ENCODE measurements at regions not wholly inside any gene's neighbourhood (a gene's known extent, or its start where the extent isn't known, plus 50 kb on each side); places are given as distances from the start of the nearest gene placed in this dataset.
"Not testable (repeated sequence)": the region's sequence is repeated elsewhere in the genome, so short reads cannot be mapped to it uniquely, and the experiment has no call there.

DNA sequence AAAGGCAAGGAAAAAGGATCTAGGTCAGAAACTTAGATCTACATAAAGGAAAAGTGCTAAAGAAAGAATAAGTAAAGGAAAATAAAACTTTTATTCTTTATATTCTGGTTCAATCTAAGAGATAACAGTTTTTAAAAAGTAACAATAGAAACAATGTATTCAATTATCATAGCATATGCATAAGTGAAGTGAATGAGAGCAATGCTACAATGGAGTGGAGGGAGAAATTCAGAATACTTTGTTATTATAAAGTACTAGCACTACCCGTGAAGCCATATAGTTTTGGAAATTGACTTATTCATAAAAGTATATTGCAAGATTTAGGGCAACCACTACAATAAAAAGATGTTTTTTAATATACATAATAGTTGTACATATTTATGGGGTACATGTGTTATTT is 586.0 kb upstream of the MDGA2 start:
- Histone ChIP-seq H3K9me3 (ENCODE audit: control insufficient read depth, low read depth, low read length) (no peaks in the 10 kb centered on the region), H3K27ac (ENCODE audit: control insufficient read depth, insufficient read depth, low read length) (no peak overlapping the region), H3K4me3 (ENCODE audit: control insufficient read depth in 2 of 3, extremely low read depth in 1 of 3, insufficient read depth in 2 of 3, low read depth in 1 of 3, low read length in 3 of 3) (no peak overlapping the region), H2AFZ (ENCODE audit: control insufficient read depth, low read length) (no peak overlapping the region), H3K9me1 (ENCODE audit: control insufficient read depth, extremely low read depth, insufficient read depth, low read length) (no peaks in the 10 kb centered on the region), H3K27me3 (ENCODE audit: control insufficient read depth, extremely low read depth, insufficient read depth, low read length) (no peaks in the 10 kb centered on the region), H4K20me1 (ENCODE audit: control insufficient read depth, extremely low read depth, insufficient read depth, low read length) (no peaks in the 10 kb centered on the region), H3K79me2 (ENCODE audit: control insufficient read depth, insufficient read depth, low read length) (no peaks in the 10 kb centered on the region), H3K4me2 (ENCODE audit: control insufficient read depth, extremely low read depth, insufficient read depth, low read depth, low read length) (no peak overlapping the region), H3K36me3 (ENCODE audit: control insufficient read depth in 2 of 2, extremely low read depth in 1 of 2, insufficient read depth in 2 of 2, low read length in 2 of 2) (no peaks in the 10 kb centered on the region), H3K4me1 (ENCODE audit: control insufficient read depth, extremely low read depth, insufficient read depth, low read length) (no peaks in the 10 kb centered on the region), H3K9ac (ENCODE audit: control insufficient read depth, extremely low read depth, insufficient read depth, low read length) (no peak overlapping the region)
- dilution Hi-C loops (cut with MboI; ENCODE audit: extremely low pct_ligation_motif_present, low sequenced_read_pairs) = no loop called here
- FAIRE-seq (no peak), DNase-seq (ENCODE audit: low read depth, low spot score) (no peak)
- TF ChIP-seq, protein P1, sequence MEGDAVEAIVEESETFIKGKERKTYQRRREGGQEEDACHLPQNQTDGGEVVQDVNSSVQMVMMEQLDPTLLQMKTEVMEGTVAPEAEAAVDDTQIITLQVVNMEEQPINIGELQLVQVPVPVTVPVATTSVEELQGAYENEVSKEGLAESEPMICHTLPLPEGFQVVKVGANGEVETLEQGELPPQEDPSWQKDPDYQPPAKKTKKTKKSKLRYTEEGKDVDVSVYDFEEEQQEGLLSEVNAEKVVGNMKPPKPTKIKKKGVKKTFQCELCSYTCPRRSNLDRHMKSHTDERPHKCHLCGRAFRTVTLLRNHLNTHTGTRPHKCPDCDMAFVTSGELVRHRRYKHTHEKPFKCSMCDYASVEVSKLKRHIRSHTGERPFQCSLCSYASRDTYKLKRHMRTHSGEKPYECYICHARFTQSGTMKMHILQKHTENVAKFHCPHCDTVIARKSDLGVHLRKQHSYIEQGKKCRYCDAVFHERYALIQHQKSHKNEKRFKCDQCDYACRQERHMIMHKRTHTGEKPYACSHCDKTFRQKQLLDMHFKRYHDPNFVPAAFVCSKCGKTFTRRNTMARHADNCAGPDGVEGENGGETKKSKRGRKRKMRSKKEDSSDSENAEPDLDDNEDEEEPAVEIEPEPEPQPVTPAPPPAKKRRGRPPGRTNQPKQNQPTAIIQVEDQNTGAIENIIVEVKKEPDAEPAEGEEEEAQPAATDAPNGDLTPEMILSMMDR (optimal IDR thresholded peaks at IDR 0.05 in 1 of 3, IDR thresholded peaks at IDR 0.05 in 1 of 3, conservative IDR thresholded peaks at IDR 0.05 in 1 of 3; ENCODE audit: extremely low read depth in 1 of 3, insufficient read depth in 2 of 3, low read length in 3 of 3) = no peak
- TF ChIP-seq EZH2 (IDR thresholded peaks at IDR 0.05; ENCODE audit: low read length) = no peak

DNA sequence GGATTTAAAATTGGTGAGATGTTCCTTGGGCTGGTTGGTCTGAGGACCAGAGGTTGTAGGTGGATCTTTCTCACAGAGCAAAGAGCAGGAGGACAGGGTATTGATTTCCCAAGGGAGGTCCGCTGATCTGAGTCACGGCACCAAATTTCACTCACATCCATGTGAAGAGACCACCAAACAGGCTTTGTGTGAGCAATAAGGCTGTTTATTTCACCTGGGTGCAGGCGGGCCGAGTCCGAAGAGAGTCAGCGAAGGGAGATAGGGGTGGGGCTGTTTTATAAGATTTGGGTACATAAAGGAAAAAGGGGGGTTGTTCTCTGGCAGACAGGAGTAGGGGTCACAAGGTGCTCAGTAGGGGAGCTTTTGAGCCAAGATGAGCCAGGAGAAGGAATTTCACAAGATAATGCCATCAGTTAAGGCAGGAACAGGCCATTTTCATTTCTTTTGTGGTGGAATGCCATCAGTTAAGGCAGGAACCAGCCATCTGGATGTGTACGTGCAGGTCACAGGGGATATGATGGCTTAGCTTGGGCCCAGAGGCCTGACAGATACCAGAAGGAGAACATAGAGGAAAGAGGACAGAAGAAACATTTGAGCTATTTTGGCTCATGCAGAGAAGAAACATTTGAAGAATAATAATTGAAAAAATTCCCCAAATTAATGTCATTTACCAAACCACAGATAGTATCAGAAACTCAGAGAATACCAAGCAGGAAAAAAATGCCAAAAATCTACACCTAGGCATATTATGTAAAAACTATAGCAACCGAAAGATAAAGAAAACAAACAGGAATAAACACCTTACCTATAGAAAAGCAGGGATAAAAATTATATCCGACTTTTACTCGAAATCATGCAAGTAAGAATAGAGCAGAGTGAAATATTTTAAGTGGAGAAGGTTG is 585.2 kb upstream of the MDGA2 start:
- H3K27ac ChIP-seq (ENCODE audit: control insufficient read depth, insufficient read depth, low read length); H3K9me3 ChIP-seq (ENCODE audit: control insufficient read depth, low read depth, low read length); H3K36me3 ChIP-seq (ENCODE audit: control insufficient read depth in 2 of 2, extremely low read depth in 1 of 2, insufficient read depth in 2 of 2, low read length in 2 of 2); H3K4me3 ChIP-seq (ENCODE audit: control insufficient read depth in 2 of 3, extremely low read depth in 1 of 3, insufficient read depth in 2 of 3, low read depth in 1 of 3, low read length in 3 of 3); FAIRE-seq; H4K20me1 ChIP-seq (ENCODE audit: control insufficient read depth, extremely low read depth, insufficient read depth, low read length); H2AFZ ChIP-seq (ENCODE audit: control insufficient read depth, low read length); H3K27me3 ChIP-seq (ENCODE audit: control insufficient read depth, extremely low read depth, insufficient read depth, low read length); DNase-seq (ENCODE audit: low read depth, low spot score); H3K9ac ChIP-seq (ENCODE audit: control insufficient read depth, extremely low read depth, insufficient read depth, low read length); H3K9me1 ChIP-seq (ENCODE audit: control insufficient read depth, extremely low read depth, insufficient read depth, low read length); H3K4me2 ChIP-seq (ENCODE audit: control insufficient read depth, extremely low read depth, insufficient read depth, low read depth, low read length); H3K4me1 ChIP-seq (ENCODE audit: control insufficient read depth, extremely low read depth, insufficient read depth, low read length); dilution Hi-C loops (cut with MboI; ENCODE audit: extremely low pct_ligation_motif_present, low sequenced_read_pairs); H3K79me2 ChIP-seq (ENCODE audit: control insufficient read depth, insufficient read depth, low read length): not testable (repeated sequence)

DNA sequence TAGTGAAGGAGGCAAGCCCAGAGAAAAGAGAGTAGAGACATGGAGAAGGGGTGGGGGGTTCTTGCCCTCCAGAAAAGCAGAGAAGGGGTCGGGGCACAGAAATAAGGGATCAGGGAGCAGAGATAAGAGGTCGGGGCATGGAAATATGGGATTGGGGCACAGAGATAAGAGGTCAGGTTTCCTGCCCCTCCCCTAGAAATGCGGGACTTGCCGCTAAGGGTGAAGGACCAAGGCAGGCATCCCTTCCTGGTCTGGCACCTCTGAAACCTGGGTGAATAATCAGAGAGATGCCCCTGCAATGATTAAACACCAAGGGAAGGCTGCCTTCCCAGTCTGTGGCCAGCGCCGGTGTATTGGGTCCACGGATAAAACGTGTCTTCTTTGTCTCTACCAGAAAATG is 584.5 kb upstream of the MDGA2 start:
- DNase-seq (ENCODE audit: low read depth, low spot score); H3K4me1 ChIP-seq (ENCODE audit: control insufficient read depth, extremely low read depth, insufficient read depth, low read length); H2AFZ ChIP-seq (ENCODE audit: control insufficient read depth, low read length); FAIRE-seq; H3K79me2 ChIP-seq (ENCODE audit: control insufficient read depth, insufficient read depth, low read length); H3K9ac ChIP-seq (ENCODE audit: control insufficient read depth, extremely low read depth, insufficient read depth, low read length); H3K36me3 ChIP-seq (ENCODE audit: control insufficient read depth in 2 of 2, extremely low read depth in 1 of 2, insufficient read depth in 2 of 2, low read length in 2 of 2); H3K9me3 ChIP-seq (ENCODE audit: control insufficient read depth, low read depth, low read length); H3K27ac ChIP-seq (ENCODE audit: control insufficient read depth, insufficient read depth, low read length); H3K9me1 ChIP-seq (ENCODE audit: control insufficient read depth, extremely low read depth, insufficient read depth, low read length); H4K20me1 ChIP-seq (ENCODE audit: control insufficient read depth, extremely low read depth, insufficient read depth, low read length); dilution Hi-C loops (cut with MboI; ENCODE audit: extremely low pct_ligation_motif_present, low sequenced_read_pairs); H3K27me3 ChIP-seq (ENCODE audit: control insufficient read depth, extremely low read depth, insufficient read depth, low read length); H3K4me2 ChIP-seq (ENCODE audit: control insufficient read depth, extremely low read depth, insufficient read depth, low read depth, low read length); H3K4me3 ChIP-seq (ENCODE audit: control insufficient read depth in 2 of 3, extremely low read depth in 1 of 3, insufficient read depth in 2 of 3, low read depth in 1 of 3, low read length in 3 of 3): not testable (repeated sequence)

DNA sequence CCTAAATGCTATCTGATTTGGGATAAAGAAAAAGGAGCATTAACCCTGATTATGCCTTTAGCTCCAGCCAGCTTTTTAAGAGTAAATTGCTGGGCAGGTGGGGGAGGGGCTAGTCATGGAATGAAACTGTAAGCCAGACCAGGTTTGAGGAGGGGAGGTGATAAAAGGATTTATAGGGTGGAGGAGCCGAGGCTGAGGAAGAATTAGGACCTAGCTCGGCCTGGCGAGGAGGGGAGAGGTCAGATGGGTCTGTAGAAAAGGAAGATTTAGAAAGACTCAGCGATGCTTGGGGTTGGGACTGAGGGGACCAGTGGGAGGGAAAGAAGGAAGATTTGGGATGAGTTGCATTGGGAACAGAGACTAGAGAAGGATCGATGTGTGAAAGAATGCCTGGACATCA is 583.8 kb upstream of the MDGA2 start:
- H3K36me3 ChIP-seq (ENCODE audit: control insufficient read depth in 2 of 2, extremely low read depth in 1 of 2, insufficient read depth in 2 of 2, low read length in 2 of 2); FAIRE-seq; H3K4me3 ChIP-seq (ENCODE audit: control insufficient read depth in 2 of 3, extremely low read depth in 1 of 3, insufficient read depth in 2 of 3, low read depth in 1 of 3, low read length in 3 of 3); H3K9me3 ChIP-seq (ENCODE audit: control insufficient read depth, low read depth, low read length); dilution Hi-C loops (cut with MboI; ENCODE audit: extremely low pct_ligation_motif_present, low sequenced_read_pairs); H3K9ac ChIP-seq (ENCODE audit: control insufficient read depth, extremely low read depth, insufficient read depth, low read length); H3K27ac ChIP-seq (ENCODE audit: control insufficient read depth, insufficient read depth, low read length); H3K27me3 ChIP-seq (ENCODE audit: control insufficient read depth, extremely low read depth, insufficient read depth, low read length); H4K20me1 ChIP-seq (ENCODE audit: control insufficient read depth, extremely low read depth, insufficient read depth, low read length); H3K4me1 ChIP-seq (ENCODE audit: control insufficient read depth, extremely low read depth, insufficient read depth, low read length); H3K4me2 ChIP-seq (ENCODE audit: control insufficient read depth, extremely low read depth, insufficient read depth, low read depth, low read length); H3K9me1 ChIP-seq (ENCODE audit: control insufficient read depth, extremely low read depth, insufficient read depth, low read length); H3K79me2 ChIP-seq (ENCODE audit: control insufficient read depth, insufficient read depth, low read length); DNase-seq (ENCODE audit: low read depth, low spot score); H2AFZ ChIP-seq (ENCODE audit: control insufficient read depth, low read length): not testable (repeated sequence)
